ENCODE measurements at regions not wholly inside any gene's neighbourhood (a gene's known extent, or its start where the extent isn't known, plus 50 kb on each side); places are given as distances from the start of the nearest gene placed in this dataset.

- no peak for ATAC-seq
- TF ChIP-seq TOX (CRISPR knock-in tag; IDR thresholded peaks at IDR 0.05; ENCODE audit: borderline replicate concordance) = no peak
- TF ChIP-seq CSDC2 (CRISPR knock-in tag; IDR thresholded peaks at IDR 0.05) = no peak
- TF ChIP-seq SNAI2 (CRISPR knock-in tag; IDR thresholded peaks at IDR 0.05) = no peak
- TF ChIP-seq ZNF8 (CRISPR knock-in tag; IDR thresholded peaks at IDR 0.05) = no peak
- no peak for TF ChIP-seq ISL1 (CRISPR knock-in tag; IDR thresholded peaks at IDR 0.05)
- TF ChIP-seq POU6F1 (CRISPR knock-in tag; IDR thresholded peaks at IDR 0.05; ENCODE audit: borderline replicate concordance, low read depth) = no peak
- TF ChIP-seq PPARA (CRISPR knock-in tag; IDR thresholded peaks at IDR 0.05; ENCODE audit: borderline replicate concordance) = no peak
- TF ChIP-seq TSHZ2 (CRISPR knock-in tag; IDR thresholded peaks at IDR 0.05) = no peak
- TF ChIP-seq ZFP3 (CRISPR knock-in tag; IDR thresholded peaks at IDR 0.05) = no peak
- TF ChIP-seq ESRRG (CRISPR knock-in tag; IDR thresholded peaks at IDR 0.05) = no peak
- no peak for TF ChIP-seq RARB (CRISPR knock-in tag; IDR thresholded peaks at IDR 0.05)
- no peak for TF ChIP-seq ZNF565 (CRISPR knock-in tag; conservative IDR thresholded peaks at IDR 0.05; ENCODE audit: low read depth)
- TF ChIP-seq BACH2 (CRISPR knock-in tag; IDR thresholded peaks at IDR 0.05; ENCODE audit: borderline replicate concordance) = no peak
- no peak for TF ChIP-seq ZFP30 (CRISPR knock-in tag; IDR thresholded peaks at IDR 0.05)
- TF ChIP-seq GLIS3 (CRISPR knock-in tag; IDR thresholded peaks at IDR 0.05) = no peak
Measured at GRCh38 chr20:51253280-51253679, 230.4 kb upstream of the KCNG1 start.

GRCh38 chr20:51249781-51250180 lies 226.9 kb upstream of the KCNG1 start:
- no peak for ATAC-seq
- TF ChIP-seq ARNTL (CRISPR knock-in tag; IDR thresholded peaks at IDR 0.05; ENCODE audit: borderline replicate concordance, low read depth) = no peak
- TF ChIP-seq TSHZ2 (CRISPR knock-in tag; IDR thresholded peaks at IDR 0.05) = no peak
- no peak for TF ChIP-seq GLIS3 (CRISPR knock-in tag; IDR thresholded peaks at IDR 0.05)
- TF ChIP-seq CSRNP3 (CRISPR knock-in tag; IDR thresholded peaks at IDR 0.05) = no peak
- no peak for TF ChIP-seq ZFP3 (CRISPR knock-in tag; IDR thresholded peaks at IDR 0.05)
- TF ChIP-seq ZNF565 (CRISPR knock-in tag; conservative IDR thresholded peaks at IDR 0.05; ENCODE audit: low read depth) = no peak
- TF ChIP-seq ZNF70 (CRISPR knock-in tag; IDR thresholded peaks at IDR 0.05) = no peak
- no peak for TF ChIP-seq ZC3H10 (CRISPR knock-in tag; IDR thresholded peaks at IDR 0.05)
- TF ChIP-seq CSDC2 (CRISPR knock-in tag; IDR thresholded peaks at IDR 0.05) = no peak
- TF ChIP-seq POU6F1 (CRISPR knock-in tag; IDR thresholded peaks at IDR 0.05; ENCODE audit: borderline replicate concordance, low read depth) = no peak

- ATAC-seq = no peak
- TF ChIP-seq SNAI2 (CRISPR knock-in tag; IDR thresholded peaks at IDR 0.05) (no peak), RARB (CRISPR knock-in tag; IDR thresholded peaks at IDR 0.05) (no peak), GLIS3 (CRISPR knock-in tag; IDR thresholded peaks at IDR 0.05) (no peak), ISL1 (CRISPR knock-in tag; IDR thresholded peaks at IDR 0.05) (no peak), OSR1 (CRISPR knock-in tag; IDR thresholded peaks at IDR 0.05) (no peak), ZNF565 (CRISPR knock-in tag; conservative IDR thresholded peaks at IDR 0.05; ENCODE audit: low read depth) (no peak), ESRRG (CRISPR knock-in tag; IDR thresholded peaks at IDR 0.05) (no peak), BACH2 (CRISPR knock-in tag; IDR thresholded peaks at IDR 0.05; ENCODE audit: borderline replicate concordance) (no peak), ZFP3 (CRISPR knock-in tag; IDR thresholded peaks at IDR 0.05) (no peak), ZFP30 (CRISPR knock-in tag; IDR thresholded peaks at IDR 0.05) (no peak), CSRNP3 (CRISPR knock-in tag; IDR thresholded peaks at IDR 0.05) (no peak), PATZ1 (CRISPR knock-in tag; IDR thresholded peaks at IDR 0.05; ENCODE audit: borderline replicate concordance) (no peak), ARNTL (CRISPR knock-in tag; IDR thresholded peaks at IDR 0.05; ENCODE audit: borderline replicate concordance, low read depth) (no peak), TOX (CRISPR knock-in tag; IDR thresholded peaks at IDR 0.05; ENCODE audit: borderline replicate concordance) (no peak), TCF4 (CRISPR knock-in tag; IDR thresholded peaks at IDR 0.05; ENCODE audit: borderline replicate concordance) (no peak)
Measured at GRCh38 chr20:51249215-51249614, 226.3 kb upstream of the KCNG1 start.

Measured in SK-N-SH treated with all-trans-retinoic acid at 6 μM for 48 hours (cell line).